ENCODE measurements at regions not wholly inside any gene's neighbourhood (a gene's known extent, or its start where the extent isn't known, plus 50 kb on each side); places are given as distances from the start of the nearest gene placed in this dataset.

DNA sequence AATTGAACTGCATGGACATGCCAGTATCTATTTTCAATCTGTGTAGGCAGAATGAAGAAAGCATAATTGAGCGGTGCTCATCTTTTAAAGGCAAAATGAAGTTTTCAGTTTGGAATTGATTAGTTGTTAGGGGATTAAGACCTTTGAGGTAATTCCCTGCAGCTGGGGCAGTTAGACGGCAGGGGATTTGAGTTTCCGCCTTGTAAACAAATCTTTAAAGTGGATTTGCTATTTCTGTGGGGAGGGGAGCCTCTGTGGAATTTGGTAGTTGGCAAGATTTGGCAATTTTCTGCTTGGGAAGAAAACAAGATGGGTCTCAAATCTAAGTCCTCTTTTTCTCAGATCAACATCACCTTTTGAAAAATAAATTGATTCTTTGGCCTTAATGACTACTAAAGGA is 212.5 kb upstream of the CNTN6 start:
- Histone ChIP-seq H4K20me1 (ENCODE audit: insufficient read depth) (no peaks in the 10 kb centered on the region), H3K27ac (no peak overlapping the region), H3K36me3 (ENCODE audit: low read depth) (no peaks in the 10 kb centered on the region), H3K4me3 (no peak overlapping the region), H3K79me2 (ENCODE audit: low read depth) (no peaks in the 10 kb centered on the region), H3K9me3 (ENCODE audit: insufficient read depth, low read depth) (no peaks in the 10 kb centered on the region), H2AFZ (no peak overlapping the region), H3K4me2 (no peak overlapping the region), H3K4me1 (replicated peaks; ENCODE audit: insufficient read depth) (no peaks in the 10 kb centered on the region), H3K9me2 (ENCODE audit: insufficient read depth) (no peaks in the 10 kb centered on the region), H3K27me3 (ENCODE audit: insufficient read depth, low read depth) (no peaks in the 10 kb centered on the region), H3F3A (ENCODE audit: insufficient read depth, low read depth) (no peaks in the 10 kb centered on the region)
- BruUV-seq (replicated peaks) = no TSS peak
- no peak for DNase-seq
- TF ChIP-seq CTCF (conservative IDR thresholded peaks at IDR 0.05) = no peak
- TF ChIP-seq EZH2 (IDR thresholded peaks at IDR 0.05; ENCODE audit: low read depth) = no peak
- CTCF ChIA-PET = no interaction called here
- intact Hi-C loops (cut with micrococcal nuclease; ENCODE audit: unreplicated experiment) = no loop called here
- POLR2A ChIA-PET (ENCODE audit: unreplicated experiment) = no interaction called here

DNA sequence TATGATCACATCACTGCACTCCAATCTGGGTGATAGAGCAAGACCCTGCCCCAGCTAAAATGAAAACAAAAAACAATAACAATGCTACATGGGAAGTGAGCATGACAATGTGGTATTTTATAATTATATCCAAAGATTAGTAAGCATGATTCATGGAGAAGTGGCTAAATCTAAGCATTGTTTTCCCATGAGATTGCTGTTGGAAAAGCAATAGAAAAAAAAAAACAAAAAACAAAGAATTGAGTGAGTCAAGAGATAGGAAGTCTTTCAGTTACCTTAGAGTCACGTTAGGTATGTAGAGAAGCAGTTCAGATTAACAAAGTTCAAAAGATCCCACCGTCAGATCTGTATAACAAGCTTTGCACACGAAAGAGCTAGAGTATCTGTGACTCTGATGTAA is 210.3 kb upstream of the CNTN6 start:
- Histone ChIP-seq H3K4me1 (replicated peaks; ENCODE audit: insufficient read depth) (no peaks in the 10 kb centered on the region), H3K79me2 (ENCODE audit: low read depth) (no peaks in the 10 kb centered on the region), H3K27ac (no peak overlapping the region), H3K4me3 (no peak overlapping the region), H3K27me3 (ENCODE audit: insufficient read depth, low read depth) (no peaks in the 10 kb centered on the region), H3K36me3 (ENCODE audit: low read depth) (no peaks in the 10 kb centered on the region), H2AFZ (no peak overlapping the region), H4K20me1 (ENCODE audit: insufficient read depth) (no peaks in the 10 kb centered on the region), H3K9me3 (ENCODE audit: insufficient read depth, low read depth) (no peaks in the 10 kb centered on the region), H3F3A (ENCODE audit: insufficient read depth, low read depth) (no peaks in the 10 kb centered on the region), H3K9me2 (ENCODE audit: insufficient read depth) (no peaks in the 10 kb centered on the region), H3K4me2 (no peak overlapping the region)
- no peak for TF ChIP-seq CTCF (conservative IDR thresholded peaks at IDR 0.05)
- no peak for TF ChIP-seq EZH2 (IDR thresholded peaks at IDR 0.05; ENCODE audit: low read depth)
- intact Hi-C loops (cut with micrococcal nuclease; ENCODE audit: unreplicated experiment) = no loop called here
- POLR2A ChIA-PET (ENCODE audit: unreplicated experiment) = no interaction called here
- CTCF ChIA-PET = no interaction called here
- no TSS peak for BruUV-seq (replicated peaks)
- no peak for DNase-seq

- Histone ChIP-seq H3F3A (ENCODE audit: insufficient read depth, low read depth) (no peaks in the 10 kb centered on the region), H3K79me2 (ENCODE audit: low read depth) (no peaks in the 10 kb centered on the region), H4K20me1 (ENCODE audit: insufficient read depth) (no peaks in the 10 kb centered on the region), H3K4me1 (replicated peaks; ENCODE audit: insufficient read depth) (no peaks in the 10 kb centered on the region), H3K4me3 (no peak overlapping the region), H2AFZ (no peak overlapping the region), H3K9me3 (ENCODE audit: insufficient read depth, low read depth) (no peaks in the 10 kb centered on the region), H3K36me3 (ENCODE audit: low read depth) (no peaks in the 10 kb centered on the region), H3K27ac (no peak overlapping the region), H3K9me2 (ENCODE audit: insufficient read depth) (no peaks in the 10 kb centered on the region), H3K27me3 (ENCODE audit: insufficient read depth, low read depth) (no peaks in the 10 kb centered on the region), H3K4me2 (no peak overlapping the region)
- POLR2A ChIA-PET (ENCODE audit: unreplicated experiment) = no interaction called here
- intact Hi-C loops (cut with micrococcal nuclease; ENCODE audit: unreplicated experiment) = loop anchor here (5.0 kb wide), 1 partner anchor 1255 kb away; no protein-coding TSS in a partner anchor
- TF ChIP-seq CTCF (conservative IDR thresholded peaks at IDR 0.05) (peak; percentile 64), EZH2 (IDR thresholded peaks at IDR 0.05; ENCODE audit: low read depth) (no peak)
- CTCF ChIA-PET = no interaction called here
- no peak for DNase-seq
- BruUV-seq (replicated peaks) = no TSS peak
Measured at GRCh38 chr3:901953-902778, 190.7 kb upstream of the CNTN6 start.
